OCI-M1 (cell line): ENCODE measurements at regions not wholly inside any gene's neighbourhood (a gene's known extent, or its start where the extent isn't known, plus 50 kb on each side); places are given as distances from the start of the nearest gene placed in this dataset.
"Not testable (repeated sequence)": the region's sequence is repeated elsewhere in the genome, so short reads cannot be mapped to it uniquely, and the experiment has no call there.

Experiments used
- DNase-seq: peaks from one replicate; lab custom pipeline; 2025; lab: John Stamatoyannopoulos, UW

- DNase-seq, result no peak
Measured at GRCh38 chr11:33463059-33463458, 205.9 kb downstream of the HIPK3 start.

DNA sequence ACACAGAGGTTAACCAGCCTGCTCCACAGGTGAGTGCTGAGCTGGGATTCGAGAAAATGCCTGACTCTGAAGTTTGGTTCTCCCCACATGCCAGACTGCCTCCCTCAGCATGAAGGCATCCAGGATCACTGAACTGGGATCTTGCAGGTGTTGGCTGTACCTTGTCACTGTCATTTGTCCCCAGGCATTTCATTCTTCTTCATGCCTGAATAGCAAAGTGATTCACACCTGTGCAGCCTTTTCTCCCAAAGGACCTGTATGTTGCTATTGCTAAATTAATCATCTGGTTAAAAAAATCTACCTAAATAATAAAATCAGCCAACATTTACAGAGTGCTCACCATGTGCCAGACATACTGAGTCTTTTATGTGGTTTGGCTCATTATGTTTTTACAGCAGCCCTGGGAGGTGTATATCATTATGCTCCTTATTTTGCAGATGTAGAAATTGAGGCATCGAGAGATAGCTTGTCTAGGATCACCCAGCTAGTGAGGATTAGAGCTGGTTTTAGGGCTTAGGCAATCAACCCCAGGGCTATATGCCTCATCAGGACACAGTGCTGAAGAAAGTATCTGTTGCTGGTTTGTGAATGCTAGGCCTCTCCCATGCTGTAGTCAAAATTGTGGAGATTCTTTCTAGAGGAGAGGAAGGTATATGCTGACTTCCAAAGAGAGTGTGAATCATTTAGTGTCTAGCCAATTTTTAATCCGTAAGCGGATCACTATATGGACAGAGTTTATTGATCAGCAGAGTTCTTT lies 204.4 kb downstream of the HIPK3 start:
- no peak for DNase-seq

GRCh38 chr11:33457948-33458347 lies 200.8 kb downstream of the HIPK3 start:
- DNase-seq, result no peak

DNA sequence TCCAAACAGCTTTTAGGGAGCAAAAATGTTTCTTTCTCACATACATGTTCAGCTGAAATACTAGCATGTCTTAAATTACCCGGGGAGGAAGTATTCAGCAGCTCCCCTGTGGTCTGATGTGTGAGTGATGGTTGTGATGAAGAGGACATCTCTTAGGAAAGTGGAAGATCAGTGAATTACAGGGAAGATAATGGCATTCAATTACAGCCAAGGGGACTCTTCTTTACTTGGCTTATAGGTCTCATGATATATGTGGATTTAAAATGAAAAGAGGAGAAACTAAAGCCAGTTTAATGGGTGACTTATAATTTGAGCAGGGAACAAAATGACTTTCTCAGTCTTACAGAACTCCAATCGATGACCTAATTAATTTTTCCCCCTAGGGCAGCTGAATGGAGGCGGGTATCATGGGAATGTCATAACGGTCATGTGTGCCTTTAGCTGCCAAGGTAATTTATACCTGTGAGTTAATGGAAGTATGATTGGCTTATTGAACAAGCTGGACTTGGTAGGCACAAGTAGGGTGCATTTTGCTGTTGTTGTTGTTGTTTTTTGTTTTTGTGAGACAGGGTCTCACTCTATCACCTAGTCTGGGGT lies 198.8 kb downstream of the HIPK3 start:
- DNase-seq, result no peak

- no peak for DNase-seq
Measured at GRCh38 chr11:33454264-33454663, 197.1 kb downstream of the HIPK3 start.

- DNase-seq, result no peak
Measured at GRCh38 chr11:33452836-33453624, 195.8 kb downstream of the HIPK3 start.

DNA sequence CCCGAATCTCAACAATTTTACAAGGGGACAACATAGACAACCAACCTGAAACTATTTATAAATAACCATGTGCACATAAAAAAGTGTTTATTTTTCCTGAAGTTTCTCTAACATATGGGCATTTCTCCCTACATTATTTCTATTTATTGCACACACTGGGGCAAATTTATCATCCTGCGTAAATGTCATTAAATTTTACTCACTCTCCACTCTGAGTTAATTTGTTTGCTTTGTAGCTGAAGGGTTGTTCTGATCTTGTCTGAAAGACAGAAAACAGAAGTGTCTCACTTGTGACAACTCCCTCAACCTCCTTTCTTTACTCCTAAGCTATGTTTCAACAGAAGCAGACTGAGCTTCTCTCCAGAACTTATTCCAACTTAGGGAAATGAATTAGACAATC lies 194.2 kb downstream of the HIPK3 start:
- DNase-seq, result no peak

- DNase-seq, result no peak
Measured at GRCh38 chr11:33449798-33450197, 192.6 kb downstream of the HIPK3 start.

DNA sequence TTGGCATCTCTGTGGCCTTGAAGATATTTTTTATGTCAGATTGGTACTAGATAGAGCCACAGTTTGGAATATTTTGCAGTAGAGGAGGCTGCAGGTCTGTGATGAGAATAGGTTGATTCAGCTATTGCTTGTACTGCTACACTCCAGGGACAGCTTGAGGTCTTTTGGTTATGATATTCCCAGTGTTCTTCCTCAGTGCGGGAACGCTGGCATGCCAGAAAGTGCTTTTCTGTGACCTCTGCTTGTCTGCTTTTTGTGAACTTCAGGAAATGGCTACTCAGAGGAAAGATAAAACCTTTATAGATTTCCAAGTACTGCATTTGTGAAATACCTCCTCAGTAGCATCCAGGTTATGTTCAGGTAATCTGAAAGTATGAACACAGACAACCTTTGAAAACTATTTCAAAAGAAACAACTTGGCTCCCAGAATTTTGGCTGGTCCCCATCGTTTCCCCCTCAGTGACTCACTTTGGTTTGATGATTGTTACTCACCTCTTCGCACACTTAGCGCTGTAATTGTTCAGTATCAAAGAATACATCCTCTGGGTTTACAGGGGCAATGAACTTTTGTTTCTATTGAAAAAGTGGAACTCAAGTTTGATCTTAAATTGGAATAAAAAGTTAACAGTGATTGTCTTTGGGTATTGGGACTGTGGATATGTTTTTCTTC lies 191.4 kb downstream of the HIPK3 start:
- DNase-seq, result no peak

DNA sequence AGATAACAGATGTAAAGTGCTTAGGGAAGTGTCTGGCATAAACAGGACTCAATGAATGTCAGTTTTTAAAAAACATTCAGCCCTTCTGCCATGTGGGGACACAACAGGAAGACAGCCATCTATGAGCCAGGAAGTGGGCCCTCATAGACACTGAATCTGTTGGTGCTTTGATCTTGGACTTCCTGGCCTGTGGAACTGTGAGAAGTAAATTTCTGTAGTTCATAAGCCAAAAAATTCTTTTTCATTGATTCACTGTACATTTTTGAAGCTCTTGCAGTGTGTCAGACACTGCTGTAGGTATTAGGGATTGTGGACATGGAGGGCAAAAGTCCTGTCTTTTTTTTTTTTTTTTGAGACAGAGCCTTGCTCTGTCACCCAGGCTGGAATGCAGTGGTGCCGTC lies 188.6 kb downstream of the HIPK3 start:
- no peak for DNase-seq

GRCh38 chr11:33444835-33445594 lies 187.8 kb downstream of the HIPK3 start:
- DNase-seq, result no peak

GRCh38 chr11:33443684-33444083 lies 186.5 kb downstream of the HIPK3 start:
- no peak for DNase-seq

DNA sequence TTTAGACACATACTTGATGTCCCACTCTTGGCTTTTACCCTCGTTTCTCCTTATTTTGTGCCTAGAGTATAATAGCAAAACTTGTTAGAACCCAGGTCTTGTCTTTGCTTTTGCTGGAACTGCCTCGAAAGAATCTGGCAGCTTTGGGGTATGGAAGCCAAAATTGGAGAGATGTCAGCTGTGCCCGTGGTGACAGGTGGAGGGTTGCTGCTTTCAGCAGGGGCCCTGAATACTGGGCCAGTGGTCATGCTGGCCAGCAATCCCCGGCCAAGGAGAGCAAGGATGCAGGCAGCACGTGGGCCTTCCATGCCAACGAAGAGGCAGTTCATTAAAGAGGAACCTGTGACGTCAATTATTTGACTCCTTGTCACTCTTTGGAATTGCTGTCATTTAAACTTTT lies 181.1 kb downstream of the HIPK3 start:
- no peak for DNase-seq

- DNase-seq, result no peak
Measured at GRCh38 chr11:33437529-33437928, 180.3 kb downstream of the HIPK3 start.

DNA sequence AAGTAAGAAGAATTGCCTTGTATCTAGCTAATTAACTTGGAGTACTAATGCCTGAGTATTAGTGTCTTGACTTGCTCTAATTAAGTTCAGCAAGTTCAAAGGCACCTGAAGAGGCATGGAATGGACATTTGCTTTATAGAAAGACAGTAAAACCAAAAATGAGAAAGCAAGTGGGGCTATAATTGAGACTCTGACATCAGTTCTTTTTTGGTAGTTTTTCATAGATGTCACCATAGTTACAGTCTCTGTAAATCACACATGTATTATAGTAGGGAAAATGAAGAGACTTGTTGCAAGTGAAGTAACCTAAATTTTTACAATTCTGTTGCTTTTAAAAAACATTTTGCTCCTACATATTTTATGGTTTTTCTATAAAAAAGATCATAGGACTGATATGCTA lies 178.0 kb downstream of the HIPK3 start:
- DNase-seq, result no peak

DNA sequence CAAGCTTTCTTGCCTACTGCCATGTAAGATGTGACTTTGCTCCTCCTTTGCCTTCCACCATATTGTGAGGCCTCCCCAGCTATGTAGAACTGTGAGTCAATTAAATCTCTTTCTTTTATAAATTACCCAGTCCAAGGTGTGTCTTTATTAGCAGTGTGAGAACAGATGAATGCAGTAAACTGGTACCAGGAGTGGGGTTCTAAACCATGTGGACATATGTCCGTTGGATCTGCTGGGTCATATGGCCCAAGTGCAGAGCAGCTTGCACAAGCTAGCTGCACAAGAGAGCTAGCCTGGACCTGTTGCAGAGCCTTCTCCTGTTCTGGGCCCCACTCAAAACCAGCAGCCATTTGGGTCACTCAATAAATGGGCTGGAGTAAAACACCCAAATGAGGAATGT lies 177.1 kb downstream of the HIPK3 start:
- no peak for DNase-seq

DNA sequence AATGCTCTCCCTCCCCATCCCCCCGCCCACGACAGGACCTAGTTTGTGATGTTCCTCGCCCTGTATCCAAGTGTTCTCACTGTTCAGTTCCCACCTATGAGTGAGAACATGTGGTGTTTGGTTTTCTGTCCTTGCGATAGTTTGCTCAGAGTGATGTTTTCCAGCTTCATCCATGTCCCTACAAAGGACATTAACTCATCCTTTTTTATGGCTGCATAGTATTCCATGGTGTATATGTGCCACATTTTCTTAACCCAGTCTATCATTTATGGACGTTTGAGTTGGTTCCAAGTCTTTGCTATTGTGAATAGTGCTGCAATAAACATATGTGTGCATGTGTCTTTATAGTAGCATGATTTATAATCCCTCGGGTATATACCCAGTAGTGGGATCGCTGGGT lies 171.3 kb downstream of the HIPK3 start:
- not testable (repeated sequence) for DNase-seq

DNA sequence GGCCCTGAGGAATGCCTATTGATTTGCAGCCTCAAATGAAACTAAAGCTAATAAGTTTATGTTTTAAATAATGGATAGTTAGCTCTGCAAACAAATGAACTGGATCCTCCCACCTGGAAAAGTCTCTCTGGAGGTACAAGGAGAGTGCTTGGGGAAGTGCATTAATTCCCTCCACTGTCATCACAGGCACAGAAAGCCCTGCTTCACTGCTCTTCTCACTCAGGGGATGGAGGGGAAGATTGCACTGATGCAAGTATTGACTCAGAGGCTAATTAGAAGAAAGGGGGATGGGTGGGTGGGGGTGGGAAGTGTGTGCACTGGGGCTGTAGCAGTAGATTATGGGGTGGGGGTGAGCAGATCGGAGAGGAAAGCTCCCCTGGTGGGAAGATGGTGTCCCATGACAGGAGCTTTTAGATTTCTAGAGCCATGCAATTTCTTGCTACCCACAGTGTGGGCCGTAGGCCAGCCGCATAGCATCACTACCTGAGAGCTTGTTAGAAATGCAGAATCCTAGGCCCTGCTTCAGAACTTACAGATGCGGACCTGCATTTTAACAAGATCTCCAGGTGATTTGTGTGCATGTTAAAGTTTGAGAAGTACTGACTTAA lies 163.9 kb downstream of the HIPK3 start:
- no peak for DNase-seq

DNA sequence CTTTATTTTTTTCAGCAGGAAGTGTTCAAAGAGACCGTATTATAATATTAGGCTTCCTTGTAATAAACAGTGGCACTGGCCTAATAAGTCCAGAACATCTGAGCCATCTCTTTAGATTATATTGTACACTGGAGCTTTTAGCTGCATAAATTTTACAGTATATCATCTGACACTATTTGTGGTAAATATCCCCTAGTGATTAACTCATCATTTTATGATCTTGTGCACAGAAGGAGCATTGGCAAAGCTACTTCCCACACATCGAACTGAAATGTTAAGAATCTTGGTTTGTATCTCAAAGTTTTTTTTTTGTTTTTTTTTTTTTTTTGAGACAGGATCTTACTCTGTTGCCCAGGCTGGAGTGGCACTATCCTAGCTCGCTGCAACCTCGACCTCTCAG lies 162.7 kb downstream of the HIPK3 start:
- no peak for DNase-seq

DNA sequence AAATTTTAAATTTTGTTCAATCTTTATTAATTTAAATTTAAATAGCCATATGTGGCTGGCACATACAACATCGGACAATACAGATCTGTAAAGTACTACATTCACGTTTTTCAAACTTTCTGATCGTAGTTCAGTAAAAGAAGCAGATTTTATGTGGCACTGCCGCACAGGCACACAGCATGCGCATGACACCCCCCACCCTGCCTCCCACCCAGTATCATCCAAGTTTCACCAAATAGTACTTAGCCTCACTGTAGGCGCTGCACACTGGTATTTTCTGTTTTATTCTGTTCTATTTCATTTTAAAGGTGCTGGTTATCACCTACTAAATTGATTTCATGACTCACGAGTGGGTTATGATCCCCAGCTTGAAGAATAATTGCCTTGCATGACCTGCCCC lies 159.9 kb downstream of the HIPK3 start:
- no peak for DNase-seq

- DNase-seq, result no peak
Measured at GRCh38 chr11:33413301-33413700, 156.1 kb downstream of the HIPK3 start.
